K562 (cell line): ENCODE measurements at regions not wholly inside any gene's neighbourhood (a gene's known extent, or its start where the extent isn't known, plus 50 kb on each side); places are given as distances from the start of the nearest gene placed in this dataset.

Experiments
- ATAC-seq: fragments of 200-7000 bp; cut with Tn5 transposase; 3 replicates; pipeline ENCODE4 v1.9.1; 2020; ENCODE audit warnings: moderate library complexity
- BruUV-seq: library from RNA; stranded (reverse); fragments of 400-500 nt; replicated peaks from 2 replicates; lab custom pipeline; 2021; lab: Mats Ljungman, UMichigan
- CTCF ChIA-PET: fragments of 300-600 bp; formaldehyde crosslinking; extraction: SDS; loops from one replicate; lab custom pipeline; 2021; ENCODE audit warnings: low intra/inter-chr PET ratio; lab: Yijun Ruan, JAX
- POLR2A ChIA-PET: fragments of 300-600, 350-650 bp; sonication (Branson Sonifier 250); formaldehyde crosslinking; extraction: SDS; loops from one replicate; lab custom pipeline; 2021; ENCODE audit warnings: antibody characterized with exemption, inconsistent platforms; lab: Yijun Ruan, JAX
- DNase-seq, 4 experiments: peaks; one replicate each; pipeline versions ENCODE4 v3.0.0 to v3.0.0-alpha.2; 2011 to 2018; ENCODE audit warnings: low spot score in 3 of 4, mixed read lengths in 3 of 4; ENCODE audit errors: extremely low read depth in 1 of 4
- FAIRE-seq: peaks from 2 replicates; lab custom pipeline; 2011; peaks lifted over from hg19 to GRCh38; lab: Jason Lieb, UNC
- H2AFZ ChIP-seq: 2 replicates; pipeline ENCODE4 v1.6.0; 2011; ENCODE audit warnings: low read depth, low read length, control low read depth, inconsistent platforms
- H3K27ac ChIP-seq: fragments of 200-600 bp; 3 replicates; pipeline ENCODE4 v1.8.0; 2011; ENCODE audit warnings: low read depth, mild to moderate bottlenecking, control low read depth, inconsistent platforms, low read length, moderate library complexity, mixed read lengths; ENCODE audit errors: extremely low read depth
- H3K27me3 ChIP-seq, 2 experiments: fragments of 300-600 bp in 1 of 2; 2 replicates in 1 of 2; 3 replicates in 1 of 2; pipeline versions ENCODE4 v1.6.0 to v1.8.0; 2011; ENCODE audit warnings: inconsistent platforms in 2 of 2, low read length in 2 of 2, mild to moderate bottlenecking in 1 of 2, mixed read lengths in 1 of 2, moderate library complexity in 1 of 2; ENCODE audit not compliant: control insufficient read depth in 2 of 2, insufficient read depth in 2 of 2
- H3K36me3 ChIP-seq: fragments of 300-600 bp; 3 replicates; pipeline ENCODE4 v1.8.0; 2011; ENCODE audit warnings: mild to moderate bottlenecking, low read length, inconsistent platforms; ENCODE audit not compliant: control insufficient read depth, insufficient read depth
- H3K4me1 ChIP-seq, 2 experiments: fragments of 200-600 bp in 1 of 2; replicated peaks in 1 of 2; 2 replicates in 1 of 2; 3 replicates in 1 of 2; pipeline versions ENCODE4 v1.5.1 to v1.8.0; 2011; ENCODE audit warnings: inconsistent platforms in 2 of 2, low read length in 2 of 2, mild to moderate bottlenecking in 1 of 2, mixed read lengths in 1 of 2, moderate library complexity in 1 of 2; ENCODE audit not compliant: control insufficient read depth in 2 of 2, insufficient read depth in 2 of 2
- H3K4me2 ChIP-seq: 2 replicates; pipeline ENCODE4 v1.6.1; 2011; ENCODE audit warnings: low read length, control low read depth, inconsistent platforms, mixed read lengths; ENCODE audit not compliant: insufficient read depth
- H3K4me3 ChIP-seq: fragments of 200-600 bp; sonication (generic), shearing (Covaris generic); 2 replicates; pipeline ENCODE4 v1.5.1; 2016; ENCODE audit warnings: control low read depth, inconsistent platforms
- H3K79me2 ChIP-seq: fragments of 200-600 bp; 3 replicates; pipeline ENCODE4 v1.8.0; 2011; ENCODE audit warnings: low read length, inconsistent platforms; ENCODE audit not compliant: control insufficient read depth, insufficient read depth
- H3K9ac ChIP-seq, 2 experiments: 2 replicates each; pipeline versions ENCODE4 v1.6.0 to v1.6.1; 2011; ENCODE audit warnings: low read depth in 2 of 2, low read length in 2 of 2, control low read depth in 1 of 2, inconsistent platforms in 1 of 2, mild to moderate bottlenecking in 1 of 2, mixed read lengths in 1 of 2; ENCODE audit not compliant: insufficient read depth in 1 of 2
- H3K9me1 ChIP-seq: one replicate; pipeline ENCODE4 v1.6.0; 2011; ENCODE audit warnings: inconsistent platforms, mild to moderate bottlenecking, low read length, moderate library complexity; ENCODE audit not compliant: control insufficient read depth, insufficient read depth
- H3K9me3 ChIP-seq: replicated peaks from 2 replicates; pipeline ENCODE4 v1.5.1; 2011; ENCODE audit warnings: low read depth, low read length, inconsistent platforms; ENCODE audit not compliant: control insufficient read depth, insufficient read depth
- H4K20me1 ChIP-seq: replicated peaks from 2 replicates; pipeline ENCODE4 v1.6.1; 2011; ENCODE audit warnings: low read length, inconsistent platforms, mixed read lengths; ENCODE audit not compliant: control insufficient read depth, insufficient read depth
- CBX2 ChIP-seq: fragments of 200-600 bp; sonication (generic); IDR thresholded peaks from one replicate; pipeline ENCODE4 v1.6.1; 2012; ENCODE audit warnings: mild to moderate bottlenecking, low read length, inconsistent platforms; ENCODE audit not compliant: insufficient read depth, poor library complexity, severe bottlenecking
- FOS ChIP-seq: IDR thresholded peaks from 3 replicates; pipeline ENCODE4 v1.6.1; 2011; ENCODE audit not compliant: insufficient read length; ENCODE audit errors: extremely low read depth
- HLTF ChIP-seq: fragments of 450-650 bp; IDR thresholded peaks from 2 replicates; pipeline ENCODE4 v1.6.1; 2016
- HMG20A ChIP-seq: fragments of 450-650 bp; formaldehyde crosslinking; conservative IDR thresholded peaks from 2 replicates; pipeline ENCODE4 v1.4.0; 2020; ENCODE audit warnings: mild to moderate bottlenecking, mixed read lengths
- HSF4 ChIP-seq: fragments of 250-450 bp; sonication (Bioruptor Pico); IDR thresholded peaks from 2 replicates; pipeline ENCODE4 v2.1.2; 2022; ENCODE audit warnings: mild to moderate bottlenecking, moderate library complexity, borderline replicate concordance
- PTRF ChIP-seq: fragments of 450-650 bp; IDR thresholded peaks from 2 replicates; pipeline ENCODE4 v1.6.1; 2016; ENCODE audit warnings: mild to moderate bottlenecking, missing genetic modification characterization, missing compliant biosample characterization
- RBM14 ChIP-seq: fragments of 200-400 bp; formaldehyde crosslinking; IDR thresholded peaks from 2 replicates; pipeline ENCODE4 v1.6.1; 2018; ENCODE audit warnings: low read depth, mild to moderate bottlenecking, low read length, moderate library complexity, borderline replicate concordance; ENCODE audit not compliant: insufficient read depth
- ZBTB34 ChIP-seq: fragments of 250-450 bp; sonication (Bioruptor Pico); IDR thresholded peaks from 2 replicates; pipeline ENCODE4 v1.8.0; 2021; ENCODE audit warnings: mild to moderate bottlenecking, moderate library complexity
- ZBTB8A ChIP-seq: fragments of 450-650 bp; IDR thresholded peaks from 2 replicates; pipeline ENCODE4 v1.6.1; 2018; ENCODE audit warnings: mild to moderate bottlenecking, moderate library complexity; ENCODE audit not compliant: partially characterized antibody
- ZNF12 ChIP-seq: sonication (generic); formaldehyde crosslinking; IDR thresholded peaks from 2 replicates; pipeline ENCODE4 v1.4.0; 2020; ENCODE audit warnings: mild to moderate bottlenecking, missing genetic modification reagents
- WGBS: fragments of 100-300 bp; shearing (Covaris generic); methylation state at CpG from one replicate; pipeline ENCODE4 v1.1.6; 2016; ENCODE audit warnings: low coverage, mixed read lengths; ENCODE audit not compliant: insufficient coverage; ENCODE audit errors: missing lambda C conversion rate; 5-methylcytosine and 5-hydroxymethylcytosine counted together
- in situ Hi-C: fragments of 300-500 bp; cut with MboI; formaldehyde crosslinking; loops from 4 replicates; pipeline ENCODE4 v1.15.0; 2018; ENCODE audit warnings: inconsistent platforms, mixed read lengths
- intact Hi-C: fragments of 100-400 bp; cut with micrococcal nuclease; formaldehyde crosslinking; loops from 2 replicates; pipeline ENCODE4 v1.14.2; 2022
- TF ChIP-seq, protein P1 (sequence below), 3 experiments: IDR thresholded peaks in 2 of 3; conservative IDR thresholded peaks in 1 of 3; 2 replicates each; pipeline ENCODE4 v1.5.1; 2011 to 2012; ENCODE audit warnings: low read length in 3 of 3, mild to moderate bottlenecking in 3 of 3, control low read depth in 2 of 3, improper control_type of control experiment in 1 of 3, inconsistent platforms in 1 of 3, low read depth in 1 of 3, mixed read lengths in 1 of 3, moderate library complexity in 1 of 3; ENCODE audit not compliant: insufficient read depth in 2 of 3
- TF ChIP-seq, protein P2 (sequence below): fragments of 250-450 bp; sonication (Bioruptor Pico); IDR thresholded peaks from 2 replicates; pipeline ENCODE4 v1.5.0; 2020; ENCODE audit warnings: mild to moderate bottlenecking
- TF ChIP-seq, protein P3 (sequence below): fragments of 250-450 bp; sonication (Bioruptor Pico); IDR thresholded peaks from 2 replicates; pipeline ENCODE4 v1.5.1; 2021; ENCODE audit warnings: mild to moderate bottlenecking
- TF ChIP-seq, protein P4 (sequence below): fragments of 450-650 bp; IDR thresholded peaks from 2 replicates; pipeline ENCODE4 v1.7.1; 2018; ENCODE audit warnings: mild to moderate bottlenecking, low read depth; ENCODE audit not compliant: partially characterized antibody

GRCh38 chr4:62222121-62222520, 1022.0 kb downstream of the ADGRL3 start:
- in situ Hi-C loops (no loop called here), intact Hi-C loops (no loop called here)
- Histone ChIP-seq H3K4me3 (no peak overlapping the region), H3K36me3 (no peaks in the 10 kb centered on the region), H3K4me2 (no peak overlapping the region), H4K20me1 (no peaks in the 10 kb centered on the region), H3K27ac (no peak overlapping the region), H3K9me1 (no peaks in the 10 kb centered on the region), H3K79me2 (no peaks in the 10 kb centered on the region), H3K27me3 (no peaks in the 10 kb centered on the region), H2AFZ (no peak overlapping the region), H3K4me1 (no peaks in the 10 kb centered on the region), H3K9ac (no peak overlapping the region), H3K9me3 (no peaks in the 10 kb centered on the region)
- POLR2A ChIA-PET: no interaction called here
- CTCF ChIA-PET: no interaction called here
- FAIRE-seq (no peak), DNase-seq (no peak), ATAC-seq (no peak)
- BruUV-seq: no TSS peak
- 2% methylated on average over 4 of the region's 4 CpGs for WGBS
- TF ChIP-seq HSF4 (CRISPR knock-in tag): no peak
- TF ChIP-seq, protein P1, sequence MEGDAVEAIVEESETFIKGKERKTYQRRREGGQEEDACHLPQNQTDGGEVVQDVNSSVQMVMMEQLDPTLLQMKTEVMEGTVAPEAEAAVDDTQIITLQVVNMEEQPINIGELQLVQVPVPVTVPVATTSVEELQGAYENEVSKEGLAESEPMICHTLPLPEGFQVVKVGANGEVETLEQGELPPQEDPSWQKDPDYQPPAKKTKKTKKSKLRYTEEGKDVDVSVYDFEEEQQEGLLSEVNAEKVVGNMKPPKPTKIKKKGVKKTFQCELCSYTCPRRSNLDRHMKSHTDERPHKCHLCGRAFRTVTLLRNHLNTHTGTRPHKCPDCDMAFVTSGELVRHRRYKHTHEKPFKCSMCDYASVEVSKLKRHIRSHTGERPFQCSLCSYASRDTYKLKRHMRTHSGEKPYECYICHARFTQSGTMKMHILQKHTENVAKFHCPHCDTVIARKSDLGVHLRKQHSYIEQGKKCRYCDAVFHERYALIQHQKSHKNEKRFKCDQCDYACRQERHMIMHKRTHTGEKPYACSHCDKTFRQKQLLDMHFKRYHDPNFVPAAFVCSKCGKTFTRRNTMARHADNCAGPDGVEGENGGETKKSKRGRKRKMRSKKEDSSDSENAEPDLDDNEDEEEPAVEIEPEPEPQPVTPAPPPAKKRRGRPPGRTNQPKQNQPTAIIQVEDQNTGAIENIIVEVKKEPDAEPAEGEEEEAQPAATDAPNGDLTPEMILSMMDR (IDR thresholded peaks at IDR 0.05 in 2 of 3, conservative IDR thresholded peaks at IDR 0.05 in 1 of 3; ENCODE audit: insufficient read depth in 2 of 3, low read depth in 1 of 3, low read length in 3 of 3): no peak
- no peak for TF ChIP-seq CBX2
- TF ChIP-seq RBM14: no peak
- TF ChIP-seq, protein P2, sequence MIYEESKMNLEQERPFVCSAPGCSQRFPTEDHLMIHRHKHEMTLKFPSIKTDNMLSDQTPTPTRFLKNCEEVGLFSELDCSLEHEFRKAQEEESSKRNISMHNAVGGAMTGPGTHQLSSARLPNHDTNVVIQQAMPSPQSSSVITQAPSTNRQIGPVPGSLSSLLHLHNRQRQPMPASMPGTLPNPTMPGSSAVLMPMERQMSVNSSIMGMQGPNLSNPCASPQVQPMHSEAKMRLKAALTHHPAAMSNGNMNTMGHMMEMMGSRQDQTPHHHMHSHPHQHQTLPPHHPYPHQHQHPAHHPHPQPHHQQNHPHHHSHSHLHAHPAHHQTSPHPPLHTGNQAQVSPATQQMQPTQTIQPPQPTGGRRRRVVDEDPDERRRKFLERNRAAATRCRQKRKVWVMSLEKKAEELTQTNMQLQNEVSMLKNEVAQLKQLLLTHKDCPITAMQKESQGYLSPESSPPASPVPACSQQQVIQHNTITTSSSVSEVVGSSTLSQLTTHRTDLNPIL: no peak
- no peak for TF ChIP-seq ZNF12 (CRISPR knock-in tag)
- no peak for TF ChIP-seq ZBTB8A
- no peak for TF ChIP-seq PTRF (tag)
- no peak for TF ChIP-seq HLTF
- TF ChIP-seq FOS: no peak
- no peak for TF ChIP-seq ZBTB34 (CRISPR knock-in tag)
- TF ChIP-seq HMG20A (CRISPR knock-in tag): no peak
- TF ChIP-seq, protein P3, sequence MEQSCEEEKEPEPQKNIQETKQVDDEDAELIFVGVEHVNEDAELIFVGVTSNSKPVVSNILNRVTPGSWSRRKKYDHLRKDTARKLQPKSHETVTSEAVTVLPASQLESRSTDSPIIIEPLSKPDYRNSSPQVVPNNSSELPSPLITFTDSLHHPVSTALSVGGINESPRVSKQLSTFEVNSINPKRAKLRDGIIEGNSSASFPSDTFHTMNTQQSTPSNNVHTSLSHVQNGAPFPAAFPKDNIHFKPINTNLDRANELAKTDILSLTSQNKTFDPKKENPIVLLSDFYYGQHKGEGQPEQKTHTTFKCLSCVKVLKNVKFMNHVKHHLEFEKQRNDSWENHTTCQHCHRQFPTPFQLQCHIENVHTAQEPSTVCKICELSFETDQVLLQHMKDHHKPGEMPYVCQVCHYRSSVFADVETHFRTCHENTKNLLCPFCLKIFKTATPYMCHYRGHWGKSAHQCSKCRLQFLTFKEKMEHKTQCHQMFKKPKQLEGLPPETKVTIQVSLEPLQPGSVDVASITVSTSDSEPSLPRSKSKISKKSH (CRISPR knock-in tag): no peak
- TF ChIP-seq, protein P4, sequence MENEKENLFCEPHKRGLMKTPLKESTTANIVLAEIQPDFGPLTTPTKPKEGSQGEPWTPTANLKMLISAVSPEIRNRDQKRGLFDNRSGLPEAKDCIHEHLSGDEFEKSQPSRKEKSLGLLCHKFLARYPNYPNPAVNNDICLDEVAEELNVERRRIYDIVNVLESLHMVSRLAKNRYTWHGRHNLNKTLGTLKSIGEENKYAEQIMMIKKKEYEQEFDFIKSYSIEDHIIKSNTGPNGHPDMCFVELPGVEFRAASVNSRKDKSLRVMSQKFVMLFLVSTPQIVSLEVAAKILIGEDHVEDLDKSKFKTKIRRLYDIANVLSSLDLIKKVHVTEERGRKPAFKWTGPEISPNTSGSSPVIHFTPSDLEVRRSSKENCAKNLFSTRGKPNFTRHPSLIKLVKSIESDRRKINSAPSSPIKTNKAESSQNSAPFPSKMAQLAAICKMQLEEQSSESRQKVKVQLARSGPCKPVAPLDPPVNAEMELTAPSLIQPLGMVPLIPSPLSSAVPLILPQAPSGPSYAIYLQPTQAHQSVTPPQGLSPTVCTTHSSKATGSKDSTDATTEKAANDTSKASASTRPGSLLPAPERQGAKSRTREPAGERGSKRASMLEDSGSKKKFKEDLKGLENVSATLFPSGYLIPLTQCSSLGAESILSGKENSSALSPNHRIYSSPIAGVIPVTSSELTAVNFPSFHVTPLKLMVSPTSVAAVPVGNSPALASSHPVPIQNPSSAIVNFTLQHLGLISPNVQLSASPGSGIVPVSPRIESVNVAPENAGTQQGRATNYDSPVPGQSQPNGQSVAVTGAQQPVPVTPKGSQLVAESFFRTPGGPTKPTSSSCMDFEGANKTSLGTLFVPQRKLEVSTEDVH: no peak
